Neural cell (in vitro differentiated cells): ENCODE measurements at regions not wholly inside any gene's neighbourhood (a gene's known extent, or its start where the extent isn't known, plus 50 kb on each side); places are given as distances from the start of the nearest gene placed in this dataset.

Experiments
- H2AFZ ChIP-seq: fragments of 200-600, 300-800 bp; sonication (generic), shearing (Covaris generic); 2 replicates; pipeline ENCODE4 v1.6.0; 2014; ENCODE audit warnings: low read depth, mild to moderate bottlenecking, antibody characterized with exemption, low read length, moderate library complexity
- H3F3A ChIP-seq: fragments of 200-600 bp; shearing (Covaris generic); 2 replicates; pipeline ENCODE4 v1.6.1; 2016; ENCODE audit warnings: mild to moderate bottlenecking, moderate library complexity, mixed read lengths, antibody characterized with exemption, low read length; ENCODE audit not compliant: insufficient read depth, poor library complexity, severe bottlenecking
- H3K27ac ChIP-seq: fragments of 200-600, 300-800 bp; sonication (generic), shearing (Covaris generic); 2 replicates; pipeline ENCODE4 v1.5.1; 2014; ENCODE audit warnings: mild to moderate bottlenecking, low read length, moderate library complexity
- H3K27me3 ChIP-seq: fragments of 300-800, 200-600 bp; sonication (generic), shearing (Covaris generic); 2 replicates; pipeline ENCODE4 v1.6.0; 2014; ENCODE audit warnings: mild to moderate bottlenecking, low read depth, low read length, moderate library complexity; ENCODE audit not compliant: insufficient read depth
- H3K36me3 ChIP-seq: fragments of 300-800, 200-600 bp; sonication (generic), shearing (Covaris generic); 2 replicates; pipeline ENCODE4 v1.5.1; 2014; ENCODE audit warnings: mild to moderate bottlenecking, antibody characterized with exemption, low read length, moderate library complexity; ENCODE audit not compliant: insufficient read depth
- H3K4me2 ChIP-seq: fragments of 300-800, 200-600 bp; sonication (generic), shearing (Covaris generic); 2 replicates; pipeline ENCODE4 v1.6.0; 2014; ENCODE audit warnings: mild to moderate bottlenecking, low read length
- H3K4me3 ChIP-seq: fragments of 300-800, 200-600 bp; sonication (generic), shearing (Covaris generic); 2 replicates; pipeline ENCODE4 v1.5.1; 2014; ENCODE audit warnings: mild to moderate bottlenecking, low read length, moderate library complexity
- H3K79me2 ChIP-seq: fragments of 200-600 bp; shearing (Covaris generic); replicated peaks from 2 replicates; pipeline ENCODE4 v1.6.0; 2014; ENCODE audit warnings: mild to moderate bottlenecking, low read length, moderate library complexity; ENCODE audit not compliant: insufficient read depth
- H3K9ac ChIP-seq: fragments of 300-800, 200-600 bp; sonication (generic), shearing (Covaris generic); 2 replicates; pipeline ENCODE4 v1.6.1; 2016; ENCODE audit warnings: mild to moderate bottlenecking, low read length, mixed read lengths
- H3K9me2 ChIP-seq: fragments of 200-600 bp; shearing (Covaris generic); 2 replicates; pipeline ENCODE4 v1.6.1; 2016; ENCODE audit warnings: mild to moderate bottlenecking, low read length, mixed read lengths; ENCODE audit not compliant: insufficient read depth
- H3K9me3 ChIP-seq: fragments of 200-600, 300-800 bp; sonication (generic), shearing (Covaris generic); 2 replicates; pipeline ENCODE4 v1.6.1; 2016; ENCODE audit warnings: mild to moderate bottlenecking, mixed run types, low read length, moderate library complexity, mixed read lengths
- H4K20me1 ChIP-seq: fragments of 200-600 bp; shearing (Covaris generic); 2 replicates; pipeline ENCODE4 v1.6.1; 2016; ENCODE audit warnings: mild to moderate bottlenecking, mixed run types; ENCODE audit not compliant: insufficient read depth
- EP300 ChIP-seq: fragments of 450-650 bp; conservative IDR thresholded peaks from 2 replicates; pipeline ENCODE4 v1.6.1; 2014; ENCODE audit warnings: antibody characterized with exemption, mild to moderate bottlenecking, moderate library complexity; ENCODE audit not compliant: poor library complexity, severe bottlenecking
- EZH2 ChIP-seq: fragments of 200-600, 300-800 bp; shearing (Covaris generic), sonication (generic); IDR thresholded peaks from 2 replicates; pipeline ENCODE4 v1.6.1; 2014; ENCODE audit warnings: antibody characterized with exemption, low read length, borderline replicate concordance, mild to moderate bottlenecking; ENCODE audit not compliant: insufficient read depth, poor library complexity, severe bottlenecking
- MXI1 ChIP-seq: fragments of 450-650 bp; conservative IDR thresholded peaks from 2 replicates; pipeline ENCODE4 v1.6.1; 2014; ENCODE audit warnings: antibody characterized with exemption, mild to moderate bottlenecking; ENCODE audit not compliant: poor library complexity, severe bottlenecking
- POLR2AphosphoS5 ChIP-seq: IDR thresholded peaks from 2 replicates; pipeline ENCODE4 v1.6.1; 2012
- RAD21 ChIP-seq: fragments of 450-650 bp; conservative IDR thresholded peaks from 2 replicates; pipeline ENCODE4 v1.6.1; 2014; ENCODE audit warnings: antibody characterized with exemption, mild to moderate bottlenecking, moderate library complexity
- SMC3 ChIP-seq: fragments of 450-650 bp; conservative IDR thresholded peaks from 2 replicates; pipeline ENCODE4 v1.6.1; 2014; ENCODE audit warnings: antibody characterized with exemption, mild to moderate bottlenecking, moderate library complexity; ENCODE audit not compliant: poor library complexity
- TAF1 ChIP-seq: IDR thresholded peaks from 2 replicates; pipeline ENCODE4 v1.6.1; 2012; ENCODE audit warnings: low read depth
- TF ChIP-seq, protein P1 (sequence below): IDR thresholded peaks from 2 replicates; pipeline ENCODE4 v1.6.1; 2012; ENCODE audit warnings: borderline replicate concordance
- TF ChIP-seq, protein P2 (sequence below): fragments of 450-650 bp; IDR thresholded peaks from 2 replicates; pipeline ENCODE4 v1.5.1; 2014; ENCODE audit warnings: antibody characterized with exemption, mild to moderate bottlenecking, moderate library complexity; ENCODE audit not compliant: poor library complexity, severe bottlenecking

DNA sequence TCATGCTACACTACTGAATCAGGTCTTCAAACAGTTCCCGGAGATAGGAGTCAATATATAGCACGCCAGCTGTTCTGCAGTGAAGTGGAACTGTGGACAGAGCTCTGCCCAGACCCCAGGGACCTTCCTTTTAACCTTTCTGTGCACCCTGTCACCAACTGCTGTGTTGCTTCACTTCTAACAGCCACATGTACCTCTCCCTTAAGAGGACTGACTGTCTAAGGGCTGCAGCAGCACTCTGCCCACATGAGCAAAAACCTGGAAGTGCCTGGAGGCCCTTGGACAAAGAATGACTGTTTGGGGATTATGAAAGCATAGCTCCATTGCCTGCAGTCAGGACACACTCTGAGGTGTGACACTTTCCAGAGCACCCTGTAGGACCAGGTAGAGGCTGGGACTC is 88.3 kb upstream of the CTNNB1 start:
- Histone ChIP-seq H3K4me2 (no peak overlapping the region), H3K9me3 (no peaks in the 10 kb centered on the region), H3K9ac (no peak overlapping the region), H3K36me3 (no peaks in the 10 kb centered on the region), H4K20me1 (no peaks in the 10 kb centered on the region), H2AFZ (no peak overlapping the region), H3F3A (no peaks in the 10 kb centered on the region), H3K79me2 (no peaks in the 10 kb centered on the region), H3K27me3 (no peaks in the 10 kb centered on the region), H3K9me2 (no peaks in the 10 kb centered on the region), H3K27ac (no peak overlapping the region), H3K4me3 (no peak overlapping the region)
- TF ChIP-seq, protein P1, sequence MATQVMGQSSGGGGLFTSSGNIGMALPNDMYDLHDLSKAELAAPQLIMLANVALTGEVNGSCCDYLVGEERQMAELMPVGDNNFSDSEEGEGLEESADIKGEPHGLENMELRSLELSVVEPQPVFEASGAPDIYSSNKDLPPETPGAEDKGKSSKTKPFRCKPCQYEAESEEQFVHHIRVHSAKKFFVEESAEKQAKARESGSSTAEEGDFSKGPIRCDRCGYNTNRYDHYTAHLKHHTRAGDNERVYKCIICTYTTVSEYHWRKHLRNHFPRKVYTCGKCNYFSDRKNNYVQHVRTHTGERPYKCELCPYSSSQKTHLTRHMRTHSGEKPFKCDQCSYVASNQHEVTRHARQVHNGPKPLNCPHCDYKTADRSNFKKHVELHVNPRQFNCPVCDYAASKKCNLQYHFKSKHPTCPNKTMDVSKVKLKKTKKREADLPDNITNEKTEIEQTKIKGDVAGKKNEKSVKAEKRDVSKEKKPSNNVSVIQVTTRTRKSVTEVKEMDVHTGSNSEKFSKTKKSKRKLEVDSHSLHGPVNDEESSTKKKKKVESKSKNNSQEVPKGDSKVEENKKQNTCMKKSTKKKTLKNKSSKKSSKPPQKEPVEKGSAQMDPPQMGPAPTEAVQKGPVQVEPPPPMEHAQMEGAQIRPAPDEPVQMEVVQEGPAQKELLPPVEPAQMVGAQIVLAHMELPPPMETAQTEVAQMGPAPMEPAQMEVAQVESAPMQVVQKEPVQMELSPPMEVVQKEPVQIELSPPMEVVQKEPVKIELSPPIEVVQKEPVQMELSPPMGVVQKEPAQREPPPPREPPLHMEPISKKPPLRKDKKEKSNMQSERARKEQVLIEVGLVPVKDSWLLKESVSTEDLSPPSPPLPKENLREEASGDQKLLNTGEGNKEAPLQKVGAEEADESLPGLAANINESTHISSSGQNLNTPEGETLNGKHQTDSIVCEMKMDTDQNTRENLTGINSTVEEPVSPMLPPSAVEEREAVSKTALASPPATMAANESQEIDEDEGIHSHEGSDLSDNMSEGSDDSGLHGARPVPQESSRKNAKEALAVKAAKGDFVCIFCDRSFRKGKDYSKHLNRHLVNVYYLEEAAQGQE, result no peak
- TF ChIP-seq POLR2AphosphoS5, result no peak
- no peak for TF ChIP-seq RAD21
- TF ChIP-seq TAF1, result no peak
- TF ChIP-seq, protein P2, sequence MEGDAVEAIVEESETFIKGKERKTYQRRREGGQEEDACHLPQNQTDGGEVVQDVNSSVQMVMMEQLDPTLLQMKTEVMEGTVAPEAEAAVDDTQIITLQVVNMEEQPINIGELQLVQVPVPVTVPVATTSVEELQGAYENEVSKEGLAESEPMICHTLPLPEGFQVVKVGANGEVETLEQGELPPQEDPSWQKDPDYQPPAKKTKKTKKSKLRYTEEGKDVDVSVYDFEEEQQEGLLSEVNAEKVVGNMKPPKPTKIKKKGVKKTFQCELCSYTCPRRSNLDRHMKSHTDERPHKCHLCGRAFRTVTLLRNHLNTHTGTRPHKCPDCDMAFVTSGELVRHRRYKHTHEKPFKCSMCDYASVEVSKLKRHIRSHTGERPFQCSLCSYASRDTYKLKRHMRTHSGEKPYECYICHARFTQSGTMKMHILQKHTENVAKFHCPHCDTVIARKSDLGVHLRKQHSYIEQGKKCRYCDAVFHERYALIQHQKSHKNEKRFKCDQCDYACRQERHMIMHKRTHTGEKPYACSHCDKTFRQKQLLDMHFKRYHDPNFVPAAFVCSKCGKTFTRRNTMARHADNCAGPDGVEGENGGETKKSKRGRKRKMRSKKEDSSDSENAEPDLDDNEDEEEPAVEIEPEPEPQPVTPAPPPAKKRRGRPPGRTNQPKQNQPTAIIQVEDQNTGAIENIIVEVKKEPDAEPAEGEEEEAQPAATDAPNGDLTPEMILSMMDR, result no peak
- no peak for TF ChIP-seq EP300
- TF ChIP-seq EZH2, result no peak
- no peak for TF ChIP-seq SMC3
- TF ChIP-seq MXI1, result no peak

DNA sequence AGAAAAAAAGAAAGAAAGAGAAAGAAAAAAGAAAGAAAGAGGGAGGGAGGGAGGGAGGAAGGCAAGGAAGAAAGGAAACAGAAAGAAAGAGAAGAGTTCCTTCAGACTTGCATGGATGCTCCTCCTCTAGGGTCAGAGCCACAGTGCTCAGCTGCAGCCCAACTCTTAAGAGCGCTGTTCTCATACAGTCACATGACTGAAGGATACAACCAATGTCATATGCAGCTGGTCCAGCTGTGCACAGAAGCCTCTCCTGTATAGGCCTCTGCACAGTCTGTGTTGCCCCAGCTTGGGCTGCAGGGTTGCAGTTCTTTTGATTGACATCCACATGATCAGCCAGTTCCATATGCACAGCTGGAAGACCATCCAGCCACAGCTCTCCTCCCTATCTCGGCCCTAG is 86.8 kb upstream of the CTNNB1 start:
- Histone ChIP-seq H3K9ac (no peak overlapping the region), H3K36me3 (no peaks in the 10 kb centered on the region), H3K4me2 (no peak overlapping the region), H4K20me1 (no peaks in the 10 kb centered on the region), H3K27me3 (no peaks in the 10 kb centered on the region), H3F3A (no peaks in the 10 kb centered on the region), H3K9me2 (no peaks in the 10 kb centered on the region), H3K9me3 (no peaks in the 10 kb centered on the region), H3K27ac (no peak overlapping the region), H3K4me3 (no peak overlapping the region), H3K79me2 (no peaks in the 10 kb centered on the region), H2AFZ (no peak overlapping the region)
- TF ChIP-seq, protein P1, result no peak
- TF ChIP-seq POLR2AphosphoS5 (no peak), TAF1 (no peak), EZH2 (no peak), RAD21 (no peak), EP300 (no peak), MXI1 (no peak), SMC3 (no peak)
- TF ChIP-seq, protein P2, result no peak
